GM12878 (cell line): ENCODE measurements at regions not wholly inside any gene's neighbourhood (a gene's known extent, or its start where the extent isn't known, plus 50 kb on each side); places are given as distances from the start of the nearest gene placed in this dataset.

Source experiments
- ATAC-seq: fragments of 200-7000 bp; cut with Tn5 transposase; 3 replicates; pipeline ENCODE4 v1.9.1; 2020; ENCODE audit warnings: mild to moderate bottlenecking, moderate library complexity
- BruUV-seq: library from RNA; stranded (reverse); fragments of 400-500 nt; replicated peaks from 2 replicates; lab custom pipeline; 2021; lab: Mats Ljungman, UMichigan
- CTCF ChIA-PET: fragments of 300-600 bp; sonication (Branson Sonifier 250); formaldehyde crosslinking; extraction: SDS; loops from one replicate; lab custom pipeline; 2021; ENCODE audit warnings: inconsistent platforms; lab: Yijun Ruan, JAX
- POLR2A ChIA-PET: fragments of 350-600 bp; formaldehyde crosslinking; extraction: SDS; loops from one replicate; lab custom pipeline; 2021; ENCODE audit warnings: inconsistent platforms; lab: Charles Lee
- RAD21 ChIA-PET: fragments of 300-600 bp; sonication (Branson Sonifier 250); formaldehyde crosslinking; loops from one replicate; lab custom pipeline; 2023; ENCODE audit warnings: antibody characterized with exemption; ENCODE audit not compliant: unreplicated experiment; lab: Charles Lee
- SMC1A ChIA-PET: fragments of 300-600 bp; sonication (Branson Sonifier 250); formaldehyde crosslinking; loops from one replicate; lab custom pipeline; 2023; ENCODE audit not compliant: unreplicated experiment, uncharacterized antibody; lab: Charles Lee
- DNase-seq: peaks from one replicate; pipeline ENCODE4 v3.0.0-alpha.2; 2011; ENCODE audit warnings: low read depth, low spot score
- FAIRE-seq: peaks from 3 replicates; lab custom pipeline; 2011; peaks lifted over from hg19 to GRCh38; lab: Jason Lieb, UNC
- H2AFZ ChIP-seq: 2 replicates; pipeline ENCODE4 v1.6.0; 2011; ENCODE audit warnings: low read depth, low read length, control low read depth; ENCODE audit not compliant: control insufficient read depth
- H3K27ac ChIP-seq: 2 replicates; pipeline ENCODE4 v1.5.1; 2011; ENCODE audit warnings: control low read depth; ENCODE audit not compliant: control insufficient read depth, insufficient read depth
- H3K27me3 ChIP-seq, 2 experiments: replicated peaks in 1 of 2; 2 replicates each; pipeline versions ENCODE4 v1.6.0 to v1.6.1; 2011; ENCODE audit warnings: low read length in 1 of 2; ENCODE audit not compliant: control insufficient read depth in 2 of 2, insufficient read depth in 2 of 2
- H3K36me3 ChIP-seq, 2 experiments: 2 replicates each; pipeline ENCODE4 v1.5.1; 2011; ENCODE audit warnings: low read length in 1 of 2; ENCODE audit not compliant: control insufficient read depth in 2 of 2, insufficient read depth in 2 of 2
- H3K4me1 ChIP-seq: 2 replicates; pipeline ENCODE4 v1.6.1; 2011; ENCODE audit warnings: mild to moderate bottlenecking, low read length, moderate library complexity, mixed read lengths; ENCODE audit not compliant: control insufficient read depth, insufficient read depth
- H3K4me2 ChIP-seq: 2 replicates; pipeline ENCODE4 v1.6.0; 2011; ENCODE audit warnings: control low read depth; ENCODE audit not compliant: control insufficient read depth, insufficient read depth
- H3K4me3 ChIP-seq: fragments of 200-600 bp; sonication (generic); 2 replicates; pipeline ENCODE4 v1.5.1; 2016
- H3K79me2 ChIP-seq: 2 replicates; pipeline ENCODE4 v1.6.0; 2011; ENCODE audit warnings: low read length; ENCODE audit not compliant: control insufficient read depth, insufficient read depth
- H3K9ac ChIP-seq: 2 replicates; pipeline ENCODE4 v1.8.0; 2011; ENCODE audit warnings: low read length, control low read depth, mixed read lengths; ENCODE audit not compliant: control insufficient read depth, insufficient read depth
- H3K9me3 ChIP-seq: replicated peaks from 3 replicates; pipeline ENCODE4 v1.5.1; 2011; ENCODE audit warnings: mild to moderate bottlenecking, low read length; ENCODE audit not compliant: control insufficient read depth, insufficient read depth
- H4K20me1 ChIP-seq: 2 replicates; pipeline ENCODE4 v1.6.0; 2011; ENCODE audit not compliant: control insufficient read depth, insufficient read depth
- EP300 ChIP-seq, 2 experiments: fragments of 150-350 bp in 1 of 2; IDR thresholded peaks; 2 replicates each; pipeline ENCODE4 v1.6.1; 2011 to 2012; ENCODE audit warnings: low read depth in 2 of 2, low read length in 2 of 2, borderline replicate concordance in 1 of 2, improper control_type of control experiment in 1 of 2, inconsistent platforms in 1 of 2; ENCODE audit not compliant: control insufficient read depth in 1 of 2
- NFIC ChIP-seq: IDR thresholded peaks from 2 replicates; pipeline ENCODE4 v1.6.1; 2012; ENCODE audit warnings: low read depth, mild to moderate bottlenecking, inconsistent platforms, low read length, moderate library complexity
- NFYB ChIP-seq: IDR thresholded peaks from 2 replicates; pipeline ENCODE4 v1.6.1; 2011; ENCODE audit warnings: low read depth, mild to moderate bottlenecking, low read length, improper control_type of control experiment, moderate library complexity; ENCODE audit not compliant: insufficient read depth
- POLR2AphosphoS5 ChIP-seq: IDR thresholded peaks from 2 replicates; pipeline ENCODE4 v1.6.1; 2011; ENCODE audit warnings: mild to moderate bottlenecking, low read length, inconsistent platforms
- RCOR1 ChIP-seq: conservative IDR thresholded peaks from 2 replicates; pipeline ENCODE4 v1.6.1; 2012; ENCODE audit warnings: low read depth, low read length, improper control_type of control experiment
- RELB ChIP-seq: fragments of 450-650 bp; IDR thresholded peaks from 2 replicates; pipeline ENCODE4 v1.6.1; 2017; ENCODE audit warnings: low read depth, mild to moderate bottlenecking, moderate library complexity
- REST ChIP-seq: IDR thresholded peaks from 2 replicates; pipeline ENCODE4 v1.6.1; 2012; ENCODE audit warnings: mild to moderate bottlenecking, low read depth, low read length
- SMAD5 ChIP-seq: IDR thresholded peaks from 2 replicates; pipeline ENCODE4 v1.6.1; 2016; ENCODE audit warnings: antibody characterized with exemption, low read depth
- USF2 ChIP-seq: IDR thresholded peaks from 2 replicates; pipeline ENCODE4 v1.6.1; 2011; ENCODE audit warnings: low read depth, low read length, improper control_type of control experiment, borderline replicate concordance
- YY1 ChIP-seq: IDR thresholded peaks from 2 replicates; pipeline ENCODE4 v1.6.1; 2011; ENCODE audit warnings: low read depth, mild to moderate bottlenecking, low read length
- WGBS: methylation state at CpG from one replicate; pipeline ENCODE4 v1.1.6; 2016; ENCODE audit warnings: low lambda C conversion rate; ENCODE audit not compliant: insufficient replicate concordance, insufficient coverage; ENCODE audit errors: missing lambda C conversion rate; 5-methylcytosine and 5-hydroxymethylcytosine counted together
- in situ Hi-C: fragments of 300-500 bp; cut with MboI; formaldehyde crosslinking; loops from 9 replicates; pipeline ENCODE4 v1.14.3; 2018; ENCODE audit warnings: mixed read lengths
- intact Hi-C: fragments of 100-400 bp; cut with micrococcal nuclease; formaldehyde crosslinking; loops from one replicate; pipeline ENCODE4 v1.14.2; 2022; ENCODE audit not compliant: unreplicated experiment

GRCh38 chr12:97038834-97039233 is 131.8 kb downstream of the NEDD1 start:
- ChIA-PET RAD21 (no interaction called here), SMC1A (no interaction called here), CTCF (no interaction called here), POLR2A (no interaction called here)
- Histone ChIP-seq H3K4me2 (no peak overlapping the region), H3K4me3 (no peak overlapping the region), H3K36me3 (no peaks in the 10 kb centered on the region), H3K4me1 (no peaks in the 10 kb centered on the region), H3K27me3 (no peaks in the 10 kb centered on the region), H4K20me1 (no peaks in the 10 kb centered on the region), H2AFZ (no peak overlapping the region), H3K79me2 (no peaks in the 10 kb centered on the region), H3K9me3 (no peaks in the 10 kb centered on the region), H3K9ac (no peak overlapping the region), H3K27ac (no peak overlapping the region)
- no peak for TF ChIP-seq USF2
- DNase-seq (no peak), FAIRE-seq (no peak), ATAC-seq (no peak)
- 42% methylated on average over 4 of the region's 4 CpGs for WGBS
- no TSS peak for BruUV-seq
- in situ Hi-C loops (no loop called here), intact Hi-C loops (no loop called here)

GRCh38 chr12:97046901-97047300 is 139.8 kb downstream of the NEDD1 start:
- CTCF ChIA-PET, result no interaction called here
- 39% methylated on average over 1 of the region's 1 CpG for WGBS
- no TSS peak for BruUV-seq
- in situ Hi-C loops, result no loop called here
- Histone ChIP-seq H3K27me3 (no peaks in the 10 kb centered on the region; a peak in 1 of 4 replicates), H4K20me1 (no peaks in the 10 kb centered on the region), H3K79me2 (no peaks in the 10 kb centered on the region), H3K9ac (no peak overlapping the region), H3K4me3 (no peak overlapping the region), H3K9me3 (no peaks in the 10 kb centered on the region), H2AFZ (no peak overlapping the region), H3K27ac (no peak overlapping the region), H3K4me1 (no peaks in the 10 kb centered on the region), H3K36me3 (no peaks in the 10 kb centered on the region), H3K4me2 (no peak overlapping the region)
- TF ChIP-seq NFIC, result no peak
- no peak for TF ChIP-seq EP300 (IDR thresholded peaks at IDR 0.05; ENCODE audit: borderline replicate concordance in 1 of 2, control insufficient read depth in 1 of 2, low read depth in 2 of 2, low read length in 2 of 2)
- TF ChIP-seq YY1, result no peak
- no peak for TF ChIP-seq SMAD5
- no peak for TF ChIP-seq RCOR1
- no peak for TF ChIP-seq RELB
- TF ChIP-seq NFYB, result no peak
- TF ChIP-seq POLR2AphosphoS5, result no peak
- no peak for TF ChIP-seq REST
- FAIRE-seq (no peak), ATAC-seq (no peak), DNase-seq (no peak)
- RAD21 ChIA-PET, result no interaction called here
- SMC1A ChIA-PET, result no interaction called here
- intact Hi-C loops, result loop anchor here (2.0 kb wide), 1 partner anchor 46 kb away; no protein-coding TSS in a partner anchor
- POLR2A ChIA-PET, result no interaction called here
